ENCODE measurements at regions not wholly inside any gene's neighbourhood (a gene's known extent, or its start where the extent isn't known, plus 50 kb on each side); places are given as distances from the start of the nearest gene placed in this dataset.

DNA sequence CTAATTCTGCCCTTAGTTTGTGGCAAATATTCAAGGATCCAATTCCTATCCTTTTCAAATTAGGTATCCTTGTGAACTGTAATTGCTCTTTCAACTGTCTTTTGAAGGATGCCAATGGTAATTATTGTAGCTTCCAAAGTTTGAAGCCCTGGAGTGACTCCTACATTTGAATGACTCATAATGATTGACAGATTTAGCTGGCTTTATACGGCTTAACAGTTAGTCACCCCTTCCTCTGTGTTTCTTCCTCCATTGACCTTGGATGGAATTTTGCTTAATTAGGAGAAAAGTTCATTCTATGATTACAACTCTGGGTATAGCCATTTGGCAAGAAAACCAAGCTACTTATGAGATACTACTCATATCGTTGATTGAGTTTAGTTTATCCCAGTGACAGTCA lies 639.3 kb upstream of the KIRREL3 start:
- TF ChIP-seq, protein P1, sequence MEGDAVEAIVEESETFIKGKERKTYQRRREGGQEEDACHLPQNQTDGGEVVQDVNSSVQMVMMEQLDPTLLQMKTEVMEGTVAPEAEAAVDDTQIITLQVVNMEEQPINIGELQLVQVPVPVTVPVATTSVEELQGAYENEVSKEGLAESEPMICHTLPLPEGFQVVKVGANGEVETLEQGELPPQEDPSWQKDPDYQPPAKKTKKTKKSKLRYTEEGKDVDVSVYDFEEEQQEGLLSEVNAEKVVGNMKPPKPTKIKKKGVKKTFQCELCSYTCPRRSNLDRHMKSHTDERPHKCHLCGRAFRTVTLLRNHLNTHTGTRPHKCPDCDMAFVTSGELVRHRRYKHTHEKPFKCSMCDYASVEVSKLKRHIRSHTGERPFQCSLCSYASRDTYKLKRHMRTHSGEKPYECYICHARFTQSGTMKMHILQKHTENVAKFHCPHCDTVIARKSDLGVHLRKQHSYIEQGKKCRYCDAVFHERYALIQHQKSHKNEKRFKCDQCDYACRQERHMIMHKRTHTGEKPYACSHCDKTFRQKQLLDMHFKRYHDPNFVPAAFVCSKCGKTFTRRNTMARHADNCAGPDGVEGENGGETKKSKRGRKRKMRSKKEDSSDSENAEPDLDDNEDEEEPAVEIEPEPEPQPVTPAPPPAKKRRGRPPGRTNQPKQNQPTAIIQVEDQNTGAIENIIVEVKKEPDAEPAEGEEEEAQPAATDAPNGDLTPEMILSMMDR (IDR thresholded peaks at IDR 0.05), result no peak
- TF ChIP-seq POLR2A (IDR thresholded peaks at IDR 0.05), result no peak

All from uterus (tissue), 2 donors.